OCI-LY7 (cell line): ENCODE measurements at regions not wholly inside any gene's neighbourhood (a gene's known extent, or its start where the extent isn't known, plus 50 kb on each side); places are given as distances from the start of the nearest gene placed in this dataset.

Source experiments
- CTCF ChIP-seq: fragments of 200-600 bp; sonication (generic); conservative IDR thresholded peaks from 2 replicates; pipeline ENCODE4 v1.5.1; 2014; ENCODE audit warnings: mild to moderate bottlenecking, antibody characterized with exemption, low read length, moderate library complexity, mixed read lengths
- EZH2phosphoT487 ChIP-seq: fragments of 200-600 bp; sonication (generic); IDR thresholded peaks from 2 replicates; pipeline ENCODE4 v1.6.1; 2018; ENCODE audit warnings: low read depth, borderline replicate concordance, mild to moderate bottlenecking, mixed run types, antibody characterized with exemption, low read length, moderate library complexity, mixed read lengths

- TF ChIP-seq CTCF (no peak), EZH2phosphoT487 (no peak)
Measured at GRCh38 chr18:25454270-25454659, 102.3 kb upstream of the ZNF521 start.
